ENCODE measurements at regions not wholly inside any gene's neighbourhood (a gene's known extent, or its start where the extent isn't known, plus 50 kb on each side); places are given as distances from the start of the nearest gene placed in this dataset.

DNA sequence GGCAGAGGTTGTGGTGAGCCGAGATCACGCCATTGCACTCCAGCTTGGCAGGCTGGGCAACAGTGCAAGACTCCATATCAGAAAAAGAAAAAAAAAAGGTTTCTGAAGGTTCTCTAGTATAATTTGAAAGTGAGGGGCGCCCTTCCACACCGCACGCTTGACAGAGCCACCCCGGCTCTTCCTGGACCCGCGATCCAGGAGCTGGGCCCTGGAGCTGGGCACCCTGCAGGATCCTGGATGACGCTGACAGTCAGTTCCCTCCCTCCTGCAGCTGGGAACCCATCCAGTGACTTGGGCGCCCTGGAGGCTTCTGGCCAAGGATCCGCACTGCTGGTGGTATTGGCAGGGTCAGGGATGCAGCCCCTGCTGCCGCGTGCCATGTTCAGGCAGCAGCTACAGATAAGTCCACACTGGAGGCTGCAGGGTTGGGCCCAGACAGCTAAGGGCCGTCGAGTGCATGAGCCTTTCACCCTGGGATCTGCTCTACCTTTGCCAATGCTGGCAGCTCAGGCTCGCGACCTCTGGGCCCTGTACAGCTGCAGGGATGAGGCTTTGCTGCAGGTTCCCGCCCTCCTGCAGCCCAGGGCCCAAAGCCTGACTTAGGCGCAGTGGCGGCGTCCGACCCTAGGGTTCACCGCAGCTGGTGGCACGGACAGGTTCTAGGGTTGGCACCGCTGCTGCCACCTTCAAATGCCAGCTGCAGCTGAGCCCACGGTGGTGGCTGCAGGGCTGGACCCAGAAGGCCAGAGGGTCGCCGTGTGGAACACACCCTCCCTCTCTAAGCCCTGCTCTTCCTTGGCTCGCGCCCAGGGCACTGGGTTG, 110.2 kb downstream of the OR13A1 start:
- no peak overlapping the region for H3K4me3 ChIP-seq (ENCODE audit: low read depth, poor library complexity, severe bottlenecking)
- 84 to 85% methylated on average over 24 of the region's 30 CpGs for WGBS, 2 donors
- no peak for DNase-seq (ENCODE audit: low spot score in 2 of 2)
- intact Hi-C loops (cut with DNase I; ENCODE audit: low total_unique reads), result no loop called here
- TF ChIP-seq POLR2A (IDR thresholded peaks at IDR 0.05), result no peak
- TF ChIP-seq CTCF (IDR thresholded peaks at IDR 0.05), result no peak

DNA sequence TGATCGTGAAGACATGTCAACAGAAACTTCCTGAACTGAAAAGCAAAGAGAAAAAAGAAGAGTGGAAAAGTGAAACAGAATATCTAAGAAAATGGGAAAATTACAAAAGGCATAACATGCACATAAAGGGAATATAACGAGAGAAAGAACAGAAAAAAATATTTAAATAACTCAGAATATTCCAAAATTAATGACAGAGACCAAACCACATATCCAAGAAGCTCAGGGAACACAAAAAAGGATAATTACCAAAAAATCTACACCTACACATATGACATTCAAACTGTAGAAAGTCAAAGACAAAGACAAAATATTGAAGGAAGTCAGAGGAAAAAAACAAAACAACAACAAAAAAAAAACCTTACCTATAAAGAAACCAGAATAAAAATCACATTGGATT, 105.5 kb downstream of the OR13A1 start:
- no peak overlapping the region for H3K4me3 ChIP-seq (ENCODE audit: low read depth, poor library complexity, severe bottlenecking)
- TF ChIP-seq CTCF (IDR thresholded peaks at IDR 0.05), result no peak
- TF ChIP-seq POLR2A (IDR thresholded peaks at IDR 0.05), result no peak
- intact Hi-C loops (cut with DNase I; ENCODE audit: low total_unique reads), result no loop called here
- 84 to 93% methylated on average over 2 of the region's 2 CpGs for WGBS, 2 donors
- no peak for DNase-seq (ENCODE audit: low spot score in 2 of 2)

- intact Hi-C loops (cut with DNase I; ENCODE audit: low total_unique reads), result no loop called here
- no peak for DNase-seq (ENCODE audit: low spot score in 2 of 2)
- no peak overlapping the region for H3K4me3 ChIP-seq (ENCODE audit: low read depth, poor library complexity, severe bottlenecking)
- TF ChIP-seq POLR2A (IDR thresholded peaks at IDR 0.05) (no peak), CTCF (IDR thresholded peaks at IDR 0.05) (no peak)
Measured at GRCh38 chr10:45211576-45211975, 103.8 kb downstream of the OR13A1 start.

DNA sequence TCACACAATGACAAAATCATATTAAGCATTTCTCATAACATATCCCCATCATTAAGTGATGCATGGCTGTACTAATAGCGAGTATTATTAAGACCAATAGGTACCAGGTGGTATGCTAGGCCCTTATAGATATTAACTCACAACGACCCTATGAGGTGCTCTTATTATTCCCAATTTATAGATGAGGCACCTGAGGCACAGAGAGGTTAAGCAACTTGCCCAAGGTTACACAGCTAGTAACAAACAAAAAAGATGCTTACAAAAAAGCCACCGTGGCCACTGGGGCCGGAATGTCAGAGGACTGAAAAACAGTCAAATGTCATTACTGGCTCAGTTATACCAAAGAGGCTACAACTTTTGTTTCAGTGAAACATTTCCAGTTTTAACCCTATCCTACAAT, 96.0 kb downstream of the OR13A1 start:
- TF ChIP-seq POLR2A (IDR thresholded peaks at IDR 0.05) (no peak), CTCF (IDR thresholded peaks at IDR 0.05) (no peak)
- 77 to 80% methylated on average over 4 of the region's 4 CpGs for WGBS, 2 donors
- intact Hi-C loops (cut with DNase I; ENCODE audit: low total_unique reads), result no loop called here

GRCh38 chr10:45220931-45221330, 94.5 kb downstream of the OR13A1 start:
- intact Hi-C loops (cut with DNase I; ENCODE audit: low total_unique reads), result no loop called here
- DNase-seq (ENCODE audit: low spot score in 2 of 2), result no peak
- TF ChIP-seq CTCF (IDR thresholded peaks at IDR 0.05) (no peak), POLR2A (IDR thresholded peaks at IDR 0.05) (no peak)
- H3K4me3 ChIP-seq (ENCODE audit: low read depth, poor library complexity, severe bottlenecking), result no peak overlapping the region

More for the DNA sequence above, 96.0 kb downstream of the OR13A1 start:
- DNase-seq (ENCODE audit: low spot score in 2 of 2), result no peak
- H3K4me3 ChIP-seq (ENCODE audit: low read depth, poor library complexity, severe bottlenecking), result no peak overlapping the region

Measured in lower leg skin (tissue), 4 donors.